ENCODE measurements at regions not wholly inside any gene's neighbourhood (a gene's known extent, or its start where the extent isn't known, plus 50 kb on each side); places are given as distances from the start of the nearest gene placed in this dataset.
"Not testable (repeated sequence)": the region's sequence is repeated elsewhere in the genome, so short reads cannot be mapped to it uniquely, and the experiment has no call there.

DNA sequence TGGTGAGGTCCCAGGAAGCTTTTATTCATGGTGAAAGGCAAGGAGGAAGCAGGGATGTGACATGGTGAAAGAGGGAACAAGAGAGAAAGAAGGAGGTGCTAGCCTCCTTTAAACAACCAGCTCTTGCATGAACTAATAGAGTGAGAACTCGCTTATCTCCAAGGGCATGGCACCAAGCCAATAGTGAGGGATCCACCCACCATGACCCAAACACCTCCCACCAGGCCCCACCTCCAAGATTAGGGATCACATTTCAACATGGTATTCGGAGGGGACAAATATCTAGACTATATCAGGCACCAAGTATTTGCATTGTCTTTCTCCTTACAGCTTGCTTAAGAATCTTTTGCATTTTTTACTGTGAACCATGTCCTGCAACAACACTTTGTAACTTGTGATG lies 91.9 kb upstream of the DHRS4 start:
- peak in 1 of 4 experiments; percentile 7 for DNase-seq

DNA sequence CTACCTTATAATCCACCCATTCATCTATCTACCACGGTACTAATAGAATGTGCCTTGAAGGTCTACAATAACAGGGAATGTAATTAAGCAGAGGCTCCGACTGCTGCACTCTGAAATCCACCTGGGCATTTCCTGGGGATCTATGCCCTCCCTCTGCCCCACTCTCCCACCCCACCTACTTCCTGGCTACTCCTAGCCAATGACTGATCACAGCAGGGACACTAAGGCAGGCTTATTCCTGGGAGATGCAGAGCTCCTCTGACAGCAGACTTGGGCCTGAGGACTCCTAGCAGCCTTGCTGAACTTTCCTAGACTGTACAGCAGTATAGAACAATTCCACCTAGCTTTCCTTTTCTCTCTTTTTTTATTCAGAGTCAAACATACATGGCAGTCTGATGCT lies 91.1 kb upstream of the DHRS4 start:
- no peak for DNase-seq

DNA sequence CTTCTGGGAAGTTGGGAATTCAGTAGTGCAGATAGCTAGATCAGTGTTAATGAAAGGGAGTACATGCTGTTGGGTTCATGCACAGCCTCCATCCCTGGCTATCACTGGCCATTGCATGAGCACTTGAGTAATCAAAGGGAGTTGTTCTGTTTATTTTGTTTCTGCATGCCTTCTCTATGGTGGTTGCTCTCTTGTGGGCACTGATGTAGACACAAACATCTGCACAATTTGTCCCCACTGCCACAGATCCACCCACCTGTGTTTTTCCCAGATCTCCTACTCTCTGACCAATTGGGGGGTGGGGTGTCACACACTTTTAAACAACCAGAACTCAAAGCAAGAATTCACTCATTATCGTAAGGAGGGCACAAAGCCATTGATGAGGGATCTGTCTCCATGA lies 89.7 kb upstream of the DHRS4 start:
- DNase-seq, result no peak

DNA sequence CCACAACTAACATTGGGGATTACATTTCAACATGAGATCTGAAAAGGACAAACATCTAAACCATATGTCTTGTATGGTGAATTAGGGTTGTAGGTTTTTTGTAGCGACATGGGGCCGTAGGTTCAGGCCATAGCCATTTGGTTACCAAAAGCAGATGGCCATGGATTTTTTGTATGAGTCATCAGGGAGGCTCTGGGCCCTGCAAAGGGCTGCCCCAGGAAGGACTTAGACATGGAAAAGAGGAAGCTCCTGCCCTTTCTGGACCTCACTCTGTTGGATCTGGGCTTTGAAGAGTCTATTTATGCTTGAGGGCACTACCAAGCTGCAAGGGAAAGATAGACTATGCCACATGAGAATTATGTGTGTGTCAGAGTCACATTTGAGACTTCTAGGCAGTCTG lies 89.3 kb upstream of the DHRS4 start:
- peak; percentile 2 to 35 (median 22) for DNase-seq

DNA sequence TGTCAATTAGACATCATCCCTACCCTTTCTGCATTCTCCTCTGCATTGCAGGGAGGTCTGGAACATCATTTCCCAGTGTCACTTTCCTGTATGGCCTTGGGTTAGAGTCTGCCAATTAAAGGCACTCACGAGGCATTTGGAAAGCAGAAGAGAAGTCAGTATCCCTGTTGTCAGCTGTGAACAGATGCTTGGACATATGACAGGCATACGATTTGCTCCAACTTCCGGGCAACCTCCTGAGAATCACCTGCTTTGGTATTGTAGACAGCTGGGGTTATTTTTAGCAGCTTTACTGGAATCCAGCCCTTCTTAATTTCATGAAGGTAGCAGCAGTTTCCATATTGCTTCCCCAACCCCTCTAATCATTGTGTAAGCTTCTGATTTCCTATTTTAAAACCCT lies 88.7 kb upstream of the DHRS4 start:
- no peak for DNase-seq

DNA sequence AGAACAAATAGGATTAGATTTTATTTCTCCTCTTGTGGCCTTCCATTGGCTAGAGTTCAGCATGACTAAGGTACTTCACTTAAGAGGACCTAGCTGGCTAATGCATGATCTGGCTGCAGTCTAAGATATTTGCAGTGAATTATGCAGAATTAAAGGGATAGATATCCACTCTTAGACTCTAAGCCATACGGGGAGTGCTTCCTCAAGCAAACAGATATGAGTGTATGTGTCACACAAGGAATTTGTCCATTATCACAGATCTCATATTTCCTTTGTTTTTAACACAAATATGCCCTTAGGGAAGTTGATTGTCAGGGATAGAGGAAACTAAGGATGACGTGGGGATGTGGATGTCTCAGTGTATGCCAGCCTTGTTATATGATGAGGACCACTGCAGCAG lies 88.1 kb upstream of the DHRS4 start:
- no peak for DNase-seq

DNA sequence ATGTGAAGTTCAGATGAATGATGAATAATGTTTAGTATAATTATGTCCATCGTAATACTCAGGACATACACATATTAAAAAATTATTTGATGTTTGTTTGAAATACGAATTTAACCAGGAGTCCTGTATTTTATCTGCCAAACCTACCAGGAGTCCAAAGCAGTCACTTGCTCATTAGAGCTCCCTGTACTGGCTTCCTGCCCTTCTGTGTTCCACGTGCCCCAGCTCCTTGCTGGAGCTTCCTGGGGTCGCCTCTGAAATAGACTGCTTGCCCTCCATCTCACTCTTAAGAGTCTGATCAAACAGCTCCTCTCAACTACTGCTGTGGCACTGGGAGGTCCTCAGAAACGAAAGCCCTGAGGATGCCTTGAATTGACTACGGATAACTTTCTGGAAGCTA lies 87.3 kb upstream of the DHRS4 start:
- no peak for DNase-seq

DNA sequence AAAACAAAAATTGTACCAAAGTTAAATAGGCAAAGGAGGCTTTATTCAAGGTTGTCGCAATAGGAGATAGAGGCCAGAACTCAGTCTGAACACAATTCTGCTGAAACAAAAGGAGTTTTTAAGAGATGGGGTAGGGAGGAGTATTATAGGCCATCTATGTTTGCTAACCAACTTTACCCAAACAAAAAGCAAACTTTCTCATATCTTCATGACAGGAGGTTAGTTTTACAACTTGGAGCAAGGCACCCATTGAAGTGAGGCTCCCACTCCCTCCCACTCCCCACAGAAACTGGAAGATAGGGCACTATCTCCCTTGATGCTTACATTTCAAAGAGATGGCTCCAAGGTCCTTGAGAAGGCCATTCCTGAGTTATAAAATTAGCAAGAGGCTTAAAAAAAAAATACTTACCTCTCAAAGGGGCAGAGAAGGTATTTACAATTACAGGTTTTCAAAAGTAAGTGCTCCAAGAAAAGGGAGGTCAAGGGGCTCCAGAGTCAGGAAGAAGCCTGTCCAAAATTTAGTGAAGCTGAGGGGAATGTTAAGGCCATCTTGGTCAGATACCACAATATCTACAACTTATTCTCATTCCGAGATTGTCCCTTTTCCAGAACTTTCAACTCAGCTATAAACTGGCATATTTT lies 84.4 kb upstream of the DHRS4 start:
- DNase-seq, result no peak

DNA sequence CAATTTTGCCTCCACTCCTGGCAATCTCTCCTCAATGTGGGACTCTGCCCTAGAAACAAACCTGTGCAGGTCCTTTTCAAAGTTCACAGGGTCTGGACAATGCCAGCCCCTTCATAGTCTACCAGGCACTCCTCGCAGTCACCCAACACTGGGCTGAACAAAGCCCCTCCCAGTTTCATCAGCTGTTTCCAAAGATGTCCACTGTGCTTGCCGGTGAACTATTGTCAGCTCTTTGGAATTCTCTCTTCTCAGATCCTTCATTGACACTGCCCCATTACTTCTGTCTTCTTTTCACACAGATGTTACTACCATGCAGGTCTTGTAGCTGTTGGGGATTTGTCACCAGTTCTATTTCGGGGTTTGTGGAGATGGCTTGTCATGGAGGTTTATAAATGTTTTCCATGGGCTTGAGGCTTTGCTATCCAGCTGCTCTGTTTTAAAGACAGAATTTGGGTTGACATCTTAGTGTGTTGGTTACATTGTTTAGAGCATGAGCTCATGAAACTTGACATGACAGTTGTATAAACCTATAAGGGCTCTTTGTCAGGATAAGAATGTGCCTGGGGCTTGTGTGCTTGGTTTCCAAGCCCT lies 77.3 kb upstream of the DHRS4 start:
- DNase-seq, result no peak

DNA sequence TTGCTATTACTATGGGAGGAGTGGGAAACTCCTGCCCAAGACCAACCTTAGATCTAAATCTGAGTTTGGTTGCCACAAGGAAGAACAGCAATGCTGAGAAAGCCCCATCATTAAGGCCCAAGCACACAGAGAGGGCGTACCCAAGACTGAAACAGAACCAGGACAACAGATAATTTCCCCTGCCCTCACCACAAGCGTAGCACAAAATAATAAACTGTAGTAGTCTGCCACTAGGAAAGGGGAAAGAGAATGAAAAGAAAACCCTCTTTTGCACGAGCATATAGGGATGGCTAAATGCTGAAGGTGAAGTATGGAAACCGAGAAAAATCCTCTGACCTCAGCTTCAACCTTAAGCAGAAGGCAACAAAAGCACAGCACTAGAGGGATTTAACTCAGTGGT lies 76.5 kb upstream of the DHRS4 start:
- DNase-seq, result no peak

DNA sequence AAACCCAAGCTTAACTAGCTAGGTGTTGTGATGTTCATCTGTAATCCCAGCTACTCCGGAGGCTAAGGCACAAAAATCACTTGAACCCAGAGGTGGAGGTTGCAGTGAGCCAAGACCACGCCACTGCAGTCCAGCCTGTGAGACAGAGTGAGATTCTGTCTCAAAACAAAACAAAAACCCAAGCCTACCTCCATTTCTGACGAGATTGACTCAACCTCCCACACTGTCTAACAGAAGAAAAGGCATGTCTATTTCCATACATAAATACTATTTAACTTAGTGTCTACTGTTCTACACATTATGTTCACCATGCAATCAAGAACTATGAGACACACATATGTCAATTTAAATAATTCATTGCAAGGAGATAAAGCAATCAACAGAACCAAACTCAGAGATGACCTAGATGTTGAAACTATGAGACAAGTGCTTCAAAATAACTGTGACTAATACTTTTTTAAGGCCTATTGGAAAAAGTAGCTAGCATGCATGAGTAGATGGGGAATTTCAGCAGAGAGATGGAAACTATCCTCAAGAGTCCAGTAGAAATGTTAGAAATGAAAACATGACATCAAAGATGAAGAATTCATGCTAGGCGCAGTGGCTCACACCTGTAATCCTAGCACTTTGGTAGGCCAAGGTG lies 75.9 kb upstream of the DHRS4 start:
- no peak for DNase-seq

DNA sequence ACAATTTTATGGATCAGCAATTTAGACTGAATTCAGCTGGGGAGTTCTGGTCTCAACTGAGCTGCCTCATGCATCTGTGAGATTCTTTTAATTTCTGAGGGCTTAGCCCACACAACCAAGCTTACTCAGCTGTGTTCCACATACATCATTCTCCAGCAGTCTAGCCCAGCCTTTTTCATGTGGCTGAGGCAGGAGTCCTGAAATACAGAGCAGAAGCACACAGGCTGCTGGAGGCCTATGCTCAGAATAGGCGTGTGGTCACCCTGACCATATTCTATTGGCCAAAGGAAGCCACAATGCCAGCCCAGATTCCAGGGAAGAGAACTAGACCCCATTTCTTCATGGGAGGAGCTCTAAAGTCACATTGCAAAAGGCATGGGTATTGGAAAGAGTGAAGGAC lies 72.3 kb upstream of the DHRS4 start:
- no peak for DNase-seq

DNA sequence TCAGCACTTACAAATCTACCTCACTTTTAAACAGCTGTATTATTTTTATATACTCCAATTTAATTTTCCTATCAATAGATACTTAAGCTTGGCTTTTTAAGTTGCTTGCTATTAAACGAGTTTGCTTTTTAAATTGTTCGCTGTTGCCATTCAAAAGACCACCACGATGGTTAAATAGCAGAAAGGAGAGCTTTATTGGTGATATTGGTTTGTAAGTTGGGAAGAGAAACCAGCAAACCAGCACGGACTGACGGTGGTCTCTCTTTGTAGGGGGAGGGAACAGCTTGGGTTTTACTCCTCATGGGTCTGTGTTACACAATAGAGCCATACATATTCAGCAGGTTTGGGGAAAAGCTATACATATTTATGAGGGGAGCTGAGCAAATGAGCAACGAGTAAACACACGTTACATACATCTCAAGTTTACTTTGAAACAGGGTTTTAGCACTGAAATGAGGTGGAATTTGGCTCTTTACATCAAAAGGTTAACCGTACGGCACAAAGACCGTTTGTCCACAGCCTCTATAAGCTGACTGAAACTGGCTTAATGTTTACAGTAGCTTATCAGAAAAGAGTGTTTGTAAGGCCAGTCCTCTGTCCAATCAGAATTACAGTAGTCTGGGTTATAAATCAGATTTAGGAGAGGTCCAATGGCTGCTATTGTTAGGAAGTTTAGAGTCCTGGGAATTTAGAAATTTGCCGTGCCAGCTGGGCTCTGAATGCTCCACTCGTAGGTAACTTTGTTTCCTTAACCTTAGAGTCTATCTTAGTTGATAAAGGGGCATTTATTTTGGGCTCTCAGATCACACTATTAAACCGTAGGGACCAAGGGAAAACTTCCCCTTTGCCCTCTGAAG lies 69.7 kb upstream of the DHRS4 start:
- DNase-seq, result no peak

DNA sequence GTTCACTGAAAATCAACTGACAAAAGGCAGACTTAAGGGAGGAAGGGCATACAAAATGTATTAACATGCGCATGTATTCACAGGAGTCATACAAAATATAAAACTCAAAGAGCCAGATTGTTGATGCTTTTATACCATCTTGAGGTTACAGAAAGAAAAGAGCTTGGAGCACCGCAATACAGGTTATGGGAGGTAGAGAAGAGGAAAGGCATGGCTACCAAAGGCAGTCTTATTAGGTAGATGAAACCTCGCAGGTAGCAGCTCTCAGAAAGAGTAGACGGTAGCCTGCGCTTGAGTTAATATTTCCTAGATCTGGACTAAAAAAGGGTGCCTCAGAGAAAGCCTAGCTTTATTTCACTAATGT lies 69.0 kb upstream of the DHRS4 start:
- no peak for DNase-seq

DNA sequence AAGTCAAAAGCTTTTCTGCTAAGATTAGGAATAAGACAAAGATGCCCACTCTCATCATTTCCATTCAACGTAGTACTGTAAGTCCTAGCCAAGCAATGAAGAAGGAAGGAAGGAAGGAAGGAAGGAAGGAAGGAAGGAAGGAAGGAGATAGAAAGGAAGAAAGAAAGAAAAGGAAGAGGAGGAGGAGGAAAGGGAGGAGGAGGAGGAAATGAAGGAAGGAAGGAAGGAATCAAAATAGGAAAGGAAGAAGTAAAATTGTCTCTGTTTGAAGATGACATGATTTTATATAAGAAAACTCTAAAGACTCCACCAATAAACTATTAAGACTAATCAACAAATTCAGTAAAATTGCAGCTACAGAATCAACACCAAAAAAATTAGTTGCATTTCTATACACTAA lies 66.0 kb upstream of the DHRS4 start:
- DNase-seq, result no peak

DNA sequence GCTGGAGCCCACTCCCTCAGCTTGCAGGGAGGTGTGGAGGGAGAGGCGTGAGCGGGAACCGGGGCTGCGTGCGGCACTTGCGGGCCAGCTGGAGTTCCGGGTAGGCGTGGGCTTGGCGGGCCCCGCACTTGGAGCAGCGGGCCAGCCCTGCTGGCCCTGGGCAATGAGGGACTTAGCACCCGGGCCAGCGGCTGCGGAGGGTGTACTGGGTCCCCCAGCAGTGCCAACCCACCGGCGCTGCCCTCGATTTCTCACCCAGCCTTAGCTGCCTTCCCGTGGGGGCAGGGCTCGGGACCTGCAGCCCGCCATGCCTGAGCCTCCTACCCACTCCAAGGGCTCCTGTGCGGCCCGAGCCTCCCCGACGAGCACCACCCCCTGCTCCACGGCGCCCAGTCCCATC lies 61.9 kb upstream of the DHRS4 start:
- DNase-seq, result not testable (repeated sequence)

DNA sequence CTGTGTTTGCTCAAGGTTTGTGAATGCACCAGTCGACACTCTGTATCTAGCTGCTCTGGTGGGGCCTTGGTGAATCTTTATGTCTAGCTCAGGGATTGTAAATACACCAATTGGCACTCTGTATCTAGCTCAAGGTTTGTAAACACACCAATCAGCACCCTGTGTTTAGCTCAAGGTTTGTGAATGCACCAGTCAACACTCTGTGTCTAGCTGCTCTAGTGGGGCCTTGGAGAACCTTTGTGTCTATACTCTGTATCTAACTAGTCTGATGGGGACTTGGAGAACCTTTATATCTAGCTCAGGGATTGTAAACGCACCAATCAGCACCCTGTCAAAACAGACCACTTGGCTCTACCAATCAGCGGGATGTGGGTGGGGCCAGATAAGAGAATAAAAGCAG lies 61.3 kb upstream of the DHRS4 start:
- DNase-seq, result not testable (repeated sequence)

DNA sequence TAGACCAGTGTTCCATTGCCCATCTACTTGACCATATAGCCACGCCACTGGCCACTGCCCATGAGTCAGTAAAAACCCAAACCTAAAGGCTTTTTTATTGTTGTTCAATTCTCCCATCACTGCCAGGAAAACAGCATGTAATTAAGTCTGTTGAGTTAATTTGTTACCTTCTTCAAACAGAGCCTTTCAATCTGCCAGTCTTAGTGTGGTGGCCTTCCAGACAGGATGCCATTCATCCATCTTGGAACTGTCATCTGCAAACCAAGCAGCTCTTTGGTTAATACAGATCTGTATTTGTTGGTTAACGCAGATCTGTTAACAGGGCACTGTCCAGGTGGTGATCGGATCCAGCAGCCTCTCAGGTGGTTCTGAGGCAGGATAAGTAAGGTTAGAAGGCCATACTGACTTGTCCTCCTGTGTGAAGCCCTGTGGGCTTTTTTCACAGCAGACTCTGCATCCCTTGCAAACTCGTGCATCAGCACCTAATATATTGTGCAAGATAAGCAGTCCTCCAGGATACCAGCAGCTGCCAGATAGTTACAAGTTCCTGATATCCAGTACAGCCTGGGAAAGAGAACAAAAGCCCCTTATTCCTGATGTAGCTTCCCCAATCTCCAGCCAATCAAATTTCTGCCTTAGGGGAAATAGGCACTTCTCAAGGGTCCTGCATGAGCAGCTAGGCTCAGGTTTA lies 59.1 kb upstream of the DHRS4 start:
- no peak for DNase-seq

DNA sequence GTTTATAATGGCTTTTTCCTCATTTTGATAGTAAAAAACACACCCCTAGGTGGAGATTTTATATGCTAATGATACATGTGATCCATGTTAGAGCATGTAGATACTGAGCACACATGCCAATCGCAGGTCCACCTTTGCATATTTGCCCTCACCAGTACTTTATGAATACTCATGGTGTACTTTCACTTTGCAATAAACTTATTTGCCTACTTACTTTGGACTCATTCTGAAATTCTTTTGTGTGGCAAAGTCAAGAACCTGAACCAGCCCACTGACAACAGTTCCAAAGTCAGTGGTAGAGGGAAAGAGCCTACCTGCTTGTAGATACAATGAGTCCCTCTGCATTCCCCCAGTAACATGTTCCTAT lies 58.5 kb upstream of the DHRS4 start:
- DNase-seq, result no peak

DNA sequence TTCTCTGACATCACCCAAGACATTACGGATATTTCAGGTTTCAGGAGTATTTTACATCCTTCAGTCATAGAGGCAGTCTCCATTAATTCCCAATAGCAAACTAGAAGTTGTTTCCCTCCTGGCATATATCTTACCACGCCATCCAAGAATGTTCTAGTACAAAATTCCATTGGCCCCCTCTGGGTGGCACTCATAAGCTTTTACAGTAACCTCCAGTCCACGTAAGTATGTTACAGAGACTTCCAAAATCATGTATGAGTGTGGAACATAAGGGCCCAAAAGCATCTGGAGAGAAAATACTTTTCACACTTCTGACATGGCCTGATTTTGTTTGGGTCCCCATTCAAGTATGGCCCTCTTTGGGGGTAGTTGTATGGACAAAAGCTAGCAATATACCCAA lies 58.1 kb upstream of the DHRS4 start:
- peak in 1 of 4 experiments; percentile 5 for DNase-seq

DNA sequence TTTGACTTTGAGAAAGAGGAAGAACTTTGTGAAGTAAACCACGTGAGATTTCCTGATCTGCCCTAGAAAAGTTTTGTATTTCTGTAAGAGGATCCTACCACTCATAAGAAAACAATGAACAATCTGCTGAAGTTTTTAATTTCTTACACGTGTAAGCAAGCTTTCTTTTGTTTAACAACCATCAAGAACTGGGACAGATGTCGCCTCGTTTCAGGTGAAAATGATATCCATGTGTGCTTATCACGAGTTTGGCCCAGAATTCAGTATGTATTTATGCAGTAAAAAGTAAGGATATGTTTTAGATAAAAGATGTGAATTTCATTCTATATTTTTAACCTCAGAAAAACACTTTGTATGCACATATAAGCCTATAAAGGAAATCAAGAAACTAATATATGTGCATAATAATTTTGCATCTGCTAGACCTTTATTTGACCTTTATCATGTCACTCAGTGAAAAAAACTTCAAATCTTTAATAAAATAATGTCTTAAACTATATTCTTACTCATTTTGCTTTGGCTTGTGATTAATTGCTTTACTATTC lies 56.9 kb upstream of the DHRS4 start:
- DNase-seq, result peak in 3 of 4 experiments; percentile 9 to 49 (median 29)

DNA sequence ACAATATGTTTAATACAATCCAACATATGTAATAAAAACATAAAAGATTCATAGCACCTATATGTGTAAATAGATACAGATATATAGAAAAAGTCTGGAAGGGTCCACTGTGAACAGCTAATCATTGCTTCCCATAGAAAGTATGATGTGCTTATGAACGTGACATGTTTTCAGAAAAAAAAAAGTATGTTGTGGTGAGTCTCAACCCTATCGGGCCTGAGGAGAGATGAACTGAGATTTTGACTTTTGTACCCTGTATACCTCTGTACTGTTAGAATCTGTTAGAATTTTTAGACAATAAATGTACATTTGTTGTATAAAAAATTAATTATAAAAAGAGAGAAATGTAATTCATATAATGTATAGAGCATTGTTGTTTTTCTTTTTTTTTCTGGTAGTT lies 56.3 kb upstream of the DHRS4 start:
- not testable (repeated sequence) for DNase-seq

DNA sequence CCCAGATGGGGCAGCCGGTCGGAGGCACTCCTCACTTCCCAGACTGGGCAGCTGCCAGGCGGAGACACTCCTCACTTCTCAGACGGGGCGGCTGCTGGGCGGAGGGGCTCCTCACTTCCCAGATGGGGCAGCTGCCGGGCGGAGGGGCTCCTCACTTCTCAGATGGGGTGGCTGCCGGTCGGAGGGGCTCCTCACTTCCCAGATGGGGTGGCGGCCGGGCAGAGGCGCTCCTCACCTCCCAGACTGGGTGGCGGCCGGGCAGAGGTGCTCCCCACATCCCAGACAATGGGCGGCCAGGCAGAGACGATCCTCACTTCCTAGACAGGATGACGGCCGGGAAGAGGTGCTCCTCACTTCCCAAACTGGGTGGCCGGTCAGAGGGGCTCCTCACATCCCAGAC lies 55.2 kb upstream of the DHRS4 start:
- not testable (repeated sequence) for DNase-seq

Data from suppressor macrophage (primary cell).